HS-5 (cell line): ENCODE measurements at regions not wholly inside any gene's neighbourhood (a gene's known extent, or its start where the extent isn't known, plus 50 kb on each side); places are given as distances from the start of the nearest gene placed in this dataset.
"Not testable (repeated sequence)": the region's sequence is repeated elsewhere in the genome, so short reads cannot be mapped to it uniquely, and the experiment has no call there.

ENCODE experiments used
- DNase-seq: peaks from one replicate; pipeline ENCODE4 v3.0.0-alpha.2; 2012; ENCODE audit warnings: low read depth

- no peak for DNase-seq
Observed at GRCh38 chr6:105880030-105880492, 206.1 kb upstream of the PRDM1 start.

- no peak for DNase-seq
Observed at GRCh38 chr6:105879146-105879545, 207.0 kb upstream of the PRDM1 start.

- DNase-seq: no peak
Observed at GRCh38 chr6:105875974-105876640, 210.0 kb upstream of the PRDM1 start.

- DNase-seq: no peak
Observed at GRCh38 chr6:105874835-105875626, 211.1 kb upstream of the PRDM1 start.

GRCh38 chr6:105873799-105874198 is 212.3 kb upstream of the PRDM1 start:
- no peak for DNase-seq

- no peak for DNase-seq
Observed at GRCh38 chr6:105873211-105873704, 212.9 kb upstream of the PRDM1 start.

GRCh38 chr6:105872249-105872648 is 213.9 kb upstream of the PRDM1 start:
- no peak for DNase-seq

- no peak for DNase-seq
Observed at GRCh38 chr6:105871542-105871941, 214.6 kb upstream of the PRDM1 start.

- no peak for DNase-seq
Observed at GRCh38 chr6:105869835-105870440, 216.2 kb upstream of the PRDM1 start.

- no peak for DNase-seq
Observed at GRCh38 chr6:105868823-105869460, 217.2 kb upstream of the PRDM1 start.

- DNase-seq: no peak
Observed at GRCh38 chr6:105867821-105868220, 218.3 kb upstream of the PRDM1 start.

GRCh38 chr6:105867277-105867676 is 218.9 kb upstream of the PRDM1 start:
- no peak for DNase-seq

GRCh38 chr6:105862936-105863607 is 223.1 kb upstream of the PRDM1 start:
- DNase-seq: no peak

- not testable (repeated sequence) for DNase-seq
Observed at GRCh38 chr6:105860927-105861326, 225.2 kb upstream of the PRDM1 start.

GRCh38 chr6:105859457-105859856 is 226.7 kb upstream of the PRDM1 start:
- DNase-seq: no peak

- not testable (repeated sequence) for DNase-seq
Observed at GRCh38 chr6:105858639-105859038, 227.5 kb upstream of the PRDM1 start.

GRCh38 chr6:105855433-105855832 is 230.7 kb upstream of the PRDM1 start:
- no peak for DNase-seq

- DNase-seq: not testable (repeated sequence)
Observed at GRCh38 chr6:105853979-105854378, 232.2 kb upstream of the PRDM1 start.

- DNase-seq: no peak
Observed at GRCh38 chr6:105851606-105852005, 234.5 kb upstream of the PRDM1 start.

- DNase-seq: no peak
Observed at GRCh38 chr6:105851113-105851580, 235.0 kb upstream of the PRDM1 start.

GRCh38 chr6:105850261-105851112 is 235.6 kb upstream of the PRDM1 start:
- no peak for DNase-seq
